HG03558 (cell line): ENCODE measurements at regions not wholly inside any gene's neighbourhood (a gene's known extent, or its start where the extent isn't known, plus 50 kb on each side); places are given as distances from the start of the nearest gene placed in this dataset.
"Not testable (repeated sequence)": the region's sequence is repeated elsewhere in the genome, so short reads cannot be mapped to it uniquely, and the experiment has no call there.

Experiments used
- ATAC-seq: cut with Tn5 transposase; IDR thresholded peaks from one replicate; pipeline ENCODE4 v1.9.1; 2021; ENCODE audit warnings: moderate number of reproducible peaks; ENCODE audit not compliant: unreplicated experiment; ENCODE audit errors: extremely low read depth

DNA sequence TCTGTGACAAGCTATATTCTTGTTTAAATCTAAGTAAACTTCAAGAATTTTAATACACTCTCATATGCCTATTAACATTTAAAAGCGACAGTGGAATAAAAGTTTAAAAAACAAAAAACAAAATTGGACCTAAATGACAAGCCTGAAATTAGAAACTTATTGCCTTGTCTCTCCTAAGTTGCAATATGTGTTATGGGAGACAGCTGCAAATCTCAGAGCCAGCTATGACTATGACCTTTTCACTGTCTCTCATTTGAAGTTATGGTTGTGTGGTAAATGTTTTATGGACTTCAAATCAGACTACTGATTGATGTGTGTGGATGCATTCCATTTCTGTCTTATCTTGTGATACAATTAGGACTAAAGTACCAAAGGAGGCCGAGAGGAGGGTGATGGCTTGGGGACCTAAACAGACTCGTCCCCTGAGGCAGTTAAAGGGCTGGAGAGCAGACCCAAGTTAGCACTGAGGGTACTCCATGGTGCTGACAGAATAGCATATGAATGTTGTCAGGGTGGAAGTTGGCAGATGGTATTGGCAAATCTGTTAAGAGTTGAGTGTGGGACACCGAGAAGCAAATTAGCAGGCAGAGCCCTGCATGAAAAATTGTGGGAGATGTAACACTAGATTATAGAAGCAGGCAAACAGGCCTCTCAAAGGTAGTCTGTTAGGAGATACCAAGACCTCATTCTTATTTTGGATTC is 930.1 kb upstream of the MAN1A1 start:
- ATAC-seq: no peak

DNA sequence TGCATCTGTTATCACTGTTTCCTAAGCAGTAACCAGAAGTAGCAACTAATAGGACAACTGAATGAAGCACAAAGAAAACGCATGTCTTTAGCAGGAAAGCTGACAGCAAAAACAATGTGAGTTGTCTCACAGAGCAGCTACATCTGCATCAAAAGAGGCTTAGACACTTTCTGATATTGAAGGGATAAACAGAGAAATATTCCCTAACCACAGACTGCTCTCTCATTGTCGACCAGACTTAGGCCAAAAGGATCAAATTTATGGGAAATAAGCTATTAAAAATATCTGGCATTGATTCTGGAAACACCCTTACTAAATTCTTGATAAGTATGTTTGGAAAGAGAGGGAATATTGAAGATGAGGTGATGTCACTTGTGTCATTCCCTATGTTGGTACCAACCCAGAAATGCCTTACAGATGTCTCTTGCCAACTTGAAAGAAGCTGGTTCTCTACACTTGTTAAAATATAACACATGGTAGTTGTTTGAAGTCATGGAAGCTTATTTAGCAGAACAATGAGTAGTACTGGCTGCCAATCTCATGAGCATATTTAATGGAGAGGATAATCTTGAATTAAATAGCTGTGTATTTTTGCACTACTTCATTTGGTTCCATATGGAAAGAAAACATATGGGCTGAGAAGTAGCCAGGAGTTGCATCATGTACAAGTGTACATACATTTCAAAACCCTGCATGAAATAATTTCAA is 929.3 kb upstream of the MAN1A1 start:
- no peak for ATAC-seq

DNA sequence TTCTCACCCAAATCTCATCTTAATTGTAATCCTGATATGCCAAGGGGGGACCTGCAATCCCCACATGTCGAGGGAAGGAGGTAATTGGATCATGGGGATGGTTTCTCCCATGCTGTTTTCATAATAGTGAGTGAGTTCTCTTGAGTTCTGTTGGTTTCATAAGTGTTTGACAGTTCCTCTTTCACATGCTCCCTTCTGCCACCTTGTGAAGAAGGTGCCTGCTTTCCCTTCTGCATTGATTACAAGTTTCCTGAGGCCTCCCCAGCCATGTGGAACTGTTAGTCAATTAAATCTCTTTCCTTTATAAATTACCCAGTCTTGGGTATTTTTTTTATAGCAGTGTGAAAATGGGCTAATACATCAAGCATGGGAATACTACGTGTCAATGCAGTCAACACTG is 925.0 kb upstream of the MAN1A1 start:
- ATAC-seq: no peak

DNA sequence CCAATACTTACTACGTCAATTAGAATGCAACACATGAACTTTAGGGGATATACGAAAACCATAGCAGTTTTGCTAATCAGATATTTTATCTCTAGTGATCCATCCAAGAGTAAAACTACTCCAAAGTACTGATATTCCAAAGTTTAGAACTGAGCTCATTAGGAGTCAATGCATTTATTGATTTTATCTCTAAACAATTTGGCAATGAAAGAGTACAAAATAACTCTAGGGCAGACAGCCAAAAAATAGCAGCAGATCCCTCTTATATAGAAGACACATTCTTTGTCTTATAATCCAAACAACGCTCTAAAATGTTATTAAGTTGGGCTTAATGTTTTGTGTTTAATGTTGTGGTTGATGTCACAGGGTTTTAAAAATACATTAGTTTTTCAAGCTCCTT is 923.9 kb upstream of the MAN1A1 start:
- no peak for ATAC-seq

DNA sequence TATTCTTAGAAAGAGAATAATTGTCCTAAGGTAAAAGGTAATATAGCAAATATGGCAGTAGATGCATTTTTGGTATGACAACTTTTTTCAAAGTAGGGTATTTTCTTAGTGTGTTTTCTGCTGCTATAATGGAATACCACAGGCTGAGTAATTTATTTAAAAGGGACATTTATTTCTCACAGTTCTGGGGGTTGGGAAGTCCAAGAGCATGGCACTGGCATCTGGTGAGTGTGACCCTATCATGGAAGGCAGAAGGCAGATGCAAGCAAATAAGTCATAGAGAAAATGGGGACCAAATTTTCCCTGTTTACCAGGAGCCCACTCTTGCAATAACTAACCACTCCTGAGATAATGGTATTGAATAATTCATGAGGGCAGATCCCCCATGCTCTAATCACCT is 922.5 kb upstream of the MAN1A1 start:
- no peak for ATAC-seq

DNA sequence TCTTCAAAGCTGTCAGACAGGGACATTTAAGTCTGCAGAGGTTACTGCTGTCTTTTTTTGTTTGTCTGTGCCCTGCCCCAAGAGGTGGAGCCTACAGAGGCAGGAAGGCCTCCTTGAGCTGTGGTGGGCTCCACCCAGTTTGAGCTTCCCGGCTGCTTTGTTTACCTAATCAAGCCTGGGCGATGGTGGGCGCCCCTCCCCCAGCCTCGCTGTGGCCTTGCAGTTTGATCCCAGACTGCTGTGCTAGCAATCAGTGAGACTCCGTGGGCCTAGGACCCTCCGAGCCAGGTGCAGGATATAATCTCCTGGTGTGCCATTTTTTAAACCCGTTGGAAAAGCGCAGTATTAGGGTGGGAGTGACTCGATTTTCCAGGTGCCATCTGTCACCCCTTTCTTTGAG is 918.7 kb upstream of the MAN1A1 start:
- not testable (repeated sequence) for ATAC-seq

DNA sequence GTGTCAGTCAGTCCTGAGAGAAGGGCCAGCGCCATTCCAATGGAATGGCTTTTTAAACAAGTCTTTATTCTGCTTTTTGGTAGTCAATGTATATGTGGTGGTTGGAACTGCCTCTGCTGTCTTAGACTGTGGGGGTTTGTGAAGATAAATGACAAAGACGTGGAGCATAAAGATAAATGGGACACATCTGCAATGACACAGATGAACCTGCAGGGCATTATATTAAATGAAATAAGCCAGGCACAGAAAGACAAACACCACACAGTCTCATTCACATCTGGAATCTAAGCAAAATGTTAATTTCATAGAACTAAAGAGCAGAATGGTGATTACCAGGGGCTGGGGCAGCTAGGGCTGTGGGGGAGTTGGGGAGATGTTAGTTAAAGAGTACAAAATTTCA is 912.8 kb upstream of the MAN1A1 start:
- ATAC-seq: no peak

DNA sequence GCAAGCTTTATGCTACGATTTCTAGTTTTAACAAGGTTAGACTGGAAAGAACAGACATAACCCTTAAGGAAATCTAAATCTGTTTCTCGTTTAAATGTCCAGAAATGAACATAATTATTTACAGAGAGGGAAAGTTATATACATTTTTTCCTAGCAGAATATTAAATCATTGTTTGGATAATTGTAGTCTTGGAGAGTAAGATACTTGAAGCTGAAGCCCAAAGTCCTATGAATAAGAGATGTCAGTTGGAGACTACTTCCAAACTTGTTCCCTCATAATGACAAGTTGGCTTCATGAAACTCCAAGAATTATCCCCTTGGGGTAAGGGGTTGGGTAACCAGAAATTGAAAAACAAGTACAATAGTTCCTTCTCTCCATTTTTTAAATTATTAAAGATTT is 911.1 kb upstream of the MAN1A1 start:
- no peak for ATAC-seq

DNA sequence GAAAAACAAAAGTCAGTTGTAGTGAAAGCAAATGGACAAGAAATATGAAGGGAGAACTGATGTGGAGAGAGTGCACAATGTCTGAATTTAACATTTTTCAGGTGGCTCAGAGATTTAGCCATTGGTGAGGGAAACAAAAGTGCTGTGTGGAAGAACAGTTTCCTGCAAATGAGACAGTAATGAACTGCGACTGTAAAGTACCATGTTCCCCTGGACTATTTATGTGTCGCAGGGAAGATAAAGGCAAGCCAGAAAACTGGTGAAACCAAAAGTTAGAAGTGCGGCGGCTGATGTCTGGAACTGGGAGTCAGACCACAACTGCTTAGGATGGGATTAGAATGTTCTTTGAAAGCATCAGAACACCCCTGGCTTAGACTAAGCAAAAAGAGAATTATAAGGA is 905.1 kb upstream of the MAN1A1 start:
- no peak for ATAC-seq

DNA sequence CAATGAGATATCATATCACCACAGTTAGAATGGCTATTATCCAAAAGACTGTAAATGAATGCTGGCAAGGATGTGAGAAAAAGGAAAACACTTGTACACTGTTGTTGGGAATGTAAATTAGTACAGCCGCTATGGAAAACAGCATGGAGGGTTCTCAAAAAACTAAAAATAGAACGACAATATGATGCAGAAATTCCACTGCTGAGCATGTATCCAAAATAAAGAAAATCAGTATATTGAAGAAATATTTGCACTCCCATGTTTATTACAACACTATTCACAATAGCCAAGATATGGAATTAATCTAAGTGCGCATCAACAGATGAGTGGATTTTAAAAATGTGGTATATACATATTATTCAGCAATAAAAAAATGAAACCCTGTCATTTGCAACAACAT is 898.9 kb upstream of the MAN1A1 start:
- ATAC-seq: no peak

DNA sequence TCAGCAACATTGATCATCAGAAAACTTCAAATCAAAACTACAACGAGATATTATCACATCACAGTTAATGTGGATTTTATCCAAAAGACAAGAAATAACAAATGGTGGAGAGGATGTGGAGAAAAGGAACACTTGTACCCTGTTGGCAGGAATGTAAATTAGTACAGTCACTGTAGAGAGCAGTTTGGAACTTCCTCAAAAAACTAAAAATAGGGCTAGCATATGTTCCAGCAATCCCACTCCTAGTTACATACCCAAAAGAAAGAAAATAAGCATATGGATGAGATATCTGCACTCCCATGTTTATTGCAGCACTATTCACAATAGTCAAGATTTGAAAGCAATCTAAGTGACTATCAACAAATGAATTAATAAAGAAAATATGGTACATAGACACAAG is 887.7 kb upstream of the MAN1A1 start:
- ATAC-seq: no peak

DNA sequence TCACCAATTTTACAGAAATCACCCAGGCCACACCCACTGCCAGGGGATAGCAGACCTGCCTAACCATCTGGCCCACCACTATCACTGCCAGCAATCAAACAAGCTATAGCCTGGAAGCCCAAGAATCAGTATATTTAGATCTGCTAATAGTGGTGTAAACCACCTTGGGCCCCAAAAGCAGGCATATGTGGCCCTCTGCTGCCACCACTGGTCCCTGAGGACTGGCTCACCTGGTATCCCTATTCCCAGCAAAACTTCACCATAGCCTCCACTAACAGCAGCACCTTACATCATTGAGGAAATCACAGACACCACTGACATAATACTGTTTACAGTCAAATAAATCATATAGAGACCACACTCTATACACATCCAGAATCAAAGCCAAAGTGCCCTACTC is 880.4 kb upstream of the MAN1A1 start:
- no peak for ATAC-seq

DNA sequence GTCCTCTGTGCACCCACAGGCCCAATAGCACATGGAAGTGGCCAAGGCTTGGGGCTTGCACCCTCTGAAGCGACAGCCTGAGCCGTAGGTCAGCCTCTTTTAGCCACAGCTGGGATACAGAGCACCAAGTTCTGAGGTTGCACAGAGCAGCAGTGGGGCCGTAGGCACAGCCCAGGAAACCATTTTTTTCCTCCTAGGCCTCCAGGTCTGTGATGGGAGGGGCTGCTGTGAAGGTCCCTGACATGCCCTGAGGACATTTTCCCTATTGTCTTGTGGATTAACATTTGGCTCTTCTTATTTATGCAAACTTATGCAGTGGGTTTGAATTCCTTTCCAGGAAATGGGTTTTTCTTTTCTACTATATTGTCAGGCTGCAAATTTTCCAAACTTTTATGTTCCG is 878.7 kb upstream of the MAN1A1 start:
- ATAC-seq: no peak

DNA sequence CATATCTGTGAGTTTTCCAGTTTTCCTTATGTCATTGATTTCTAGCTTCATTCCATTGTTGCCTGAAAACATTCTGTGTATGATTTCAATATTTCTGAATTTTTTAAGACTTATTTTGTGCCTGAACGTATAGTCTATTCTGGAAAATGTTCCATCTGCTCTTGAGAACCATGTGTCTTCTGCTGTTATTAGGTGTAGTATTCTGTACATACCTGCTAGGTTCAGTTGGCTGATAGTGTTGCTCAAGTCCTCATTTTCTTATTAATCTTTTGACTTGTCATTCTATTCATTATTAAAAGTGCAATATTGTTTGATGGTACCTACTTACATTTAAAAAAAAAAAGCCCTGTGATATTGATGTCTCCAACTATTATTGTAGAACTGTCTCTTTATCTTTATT is 869.8 kb upstream of the MAN1A1 start:
- no peak for ATAC-seq

DNA sequence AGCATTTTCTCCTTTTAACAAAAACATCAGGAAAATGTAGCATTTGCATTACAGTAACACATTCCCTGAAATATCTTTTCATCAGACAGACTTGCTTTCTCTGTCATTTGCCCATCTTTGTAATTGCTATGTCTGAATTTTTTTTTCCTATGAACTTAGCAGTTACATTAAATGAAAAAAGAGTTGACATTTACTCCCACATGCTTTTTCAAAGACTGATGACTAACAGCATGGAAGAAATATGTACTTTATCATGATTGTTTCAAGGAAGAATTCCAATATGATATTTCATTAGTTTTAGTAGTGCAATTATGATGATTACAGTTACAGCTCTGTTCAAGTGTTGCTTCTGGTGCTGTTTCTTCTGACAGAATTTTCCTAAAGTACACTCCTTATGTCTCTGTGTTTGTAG is 864.5 kb upstream of the MAN1A1 start:
- ATAC-seq: no peak

DNA sequence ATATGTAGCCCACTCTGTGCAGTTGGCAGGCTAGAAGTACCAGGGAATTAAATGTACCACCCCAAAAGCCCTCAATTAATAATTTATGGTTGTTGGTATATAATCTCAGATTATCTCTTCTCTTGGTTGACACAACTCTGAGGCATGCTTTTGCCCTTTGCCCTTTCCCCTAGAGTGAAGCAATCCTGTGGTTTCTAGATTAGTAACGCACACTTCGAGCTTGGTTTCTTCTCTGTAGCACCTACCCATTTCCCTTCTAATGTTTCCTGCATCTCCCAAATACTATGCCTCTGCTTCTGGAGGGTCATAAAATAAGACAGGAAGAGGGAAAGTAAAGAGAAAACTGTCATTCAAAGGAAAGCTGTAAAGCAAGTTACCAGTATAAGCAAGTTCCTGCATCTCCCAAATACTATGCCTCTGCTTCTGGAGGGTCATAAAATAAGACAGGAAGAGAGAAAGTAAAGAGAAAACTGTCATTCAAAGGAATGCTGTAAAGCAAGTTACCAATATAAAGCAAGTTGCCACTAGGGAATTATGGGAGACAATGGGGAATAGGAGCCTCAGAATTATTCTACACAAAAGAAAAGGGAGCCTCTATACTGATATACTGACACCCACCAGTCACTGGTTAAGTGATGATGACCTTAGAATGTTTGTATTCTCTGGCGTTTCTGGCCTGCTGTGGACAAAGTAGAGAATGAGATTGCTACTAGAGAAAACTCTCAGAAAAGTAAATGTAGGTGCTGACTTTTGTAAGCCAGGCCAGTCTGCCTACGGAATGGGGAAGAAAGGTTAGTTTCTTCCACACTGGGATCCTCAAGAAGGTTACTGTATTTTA is 862.6 kb upstream of the MAN1A1 start:
- no peak for ATAC-seq

DNA sequence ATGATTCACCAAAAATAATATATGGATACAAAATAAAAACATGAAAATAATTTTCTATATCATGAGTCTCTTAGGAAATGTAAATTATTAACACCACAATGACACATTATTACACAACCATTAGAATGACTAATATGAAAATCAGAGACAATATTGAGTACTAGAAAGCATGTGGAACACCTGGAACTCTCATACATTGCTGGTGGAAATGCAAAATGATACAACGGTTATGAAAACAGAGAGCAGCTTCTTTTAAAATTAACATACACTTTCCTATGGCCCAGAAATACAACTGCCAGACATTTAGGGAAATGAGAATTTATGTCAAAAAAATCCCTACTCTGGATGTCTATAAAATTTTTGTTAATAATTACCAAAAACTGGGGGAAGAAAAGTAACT is 853.3 kb upstream of the MAN1A1 start:
- no peak for ATAC-seq

DNA sequence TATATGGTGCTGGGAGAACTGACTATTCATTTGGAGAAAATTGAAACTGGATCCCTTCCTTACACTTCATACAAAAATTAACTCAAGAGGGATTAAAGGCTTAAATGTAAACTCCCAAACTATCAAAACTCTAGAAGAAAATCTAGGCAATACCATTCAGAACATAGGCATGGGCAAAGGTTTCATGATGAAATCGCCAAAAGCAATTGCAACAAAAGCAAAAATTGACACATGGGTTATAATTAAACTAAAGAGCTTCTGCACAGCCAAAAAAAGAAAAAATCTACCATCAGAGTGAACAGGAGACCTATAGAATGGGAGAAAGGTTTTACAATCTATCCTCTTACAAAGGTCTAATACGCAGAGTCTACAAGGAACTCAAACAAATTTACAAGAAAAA is 851.3 kb upstream of the MAN1A1 start:
- ATAC-seq: no peak

DNA sequence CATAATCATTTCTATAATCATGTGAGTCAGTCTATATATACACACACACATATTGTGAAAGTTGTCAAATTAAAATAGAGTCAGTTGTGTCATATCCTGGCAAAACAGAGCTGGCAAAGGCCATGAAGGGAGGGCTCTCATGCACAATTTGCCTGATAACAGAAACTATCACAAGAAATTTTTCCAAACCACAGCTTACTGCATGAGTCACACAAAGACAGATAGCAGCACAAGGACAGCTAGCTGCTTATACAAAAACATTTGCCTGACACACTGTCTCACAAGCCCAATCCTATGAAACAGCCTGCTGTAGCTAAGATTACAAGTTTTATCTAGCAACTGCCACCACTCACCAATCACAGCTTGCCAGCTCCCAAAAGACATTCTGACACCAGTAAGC is 848.5 kb upstream of the MAN1A1 start:
- no peak for ATAC-seq

DNA sequence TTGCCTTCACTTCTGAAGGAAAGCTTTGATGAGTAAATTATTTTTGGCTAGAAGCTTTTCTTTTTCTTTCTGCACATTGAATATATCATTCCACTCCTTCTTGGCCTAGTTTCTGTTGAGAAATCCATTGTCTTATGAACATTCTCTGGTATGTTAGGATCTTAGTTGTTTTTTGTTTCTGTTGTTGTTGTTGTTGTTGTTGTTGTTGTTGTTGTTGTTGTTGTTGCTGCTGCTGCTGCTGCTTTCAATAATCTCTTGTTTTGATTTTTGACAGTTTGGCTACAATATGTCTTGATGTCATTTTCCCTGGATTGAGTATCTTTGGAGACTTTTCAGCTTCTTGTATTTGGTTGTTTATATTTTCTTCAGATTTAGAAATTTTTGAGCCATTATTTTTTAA is 836.5 kb upstream of the MAN1A1 start:
- ATAC-seq: no peak

DNA sequence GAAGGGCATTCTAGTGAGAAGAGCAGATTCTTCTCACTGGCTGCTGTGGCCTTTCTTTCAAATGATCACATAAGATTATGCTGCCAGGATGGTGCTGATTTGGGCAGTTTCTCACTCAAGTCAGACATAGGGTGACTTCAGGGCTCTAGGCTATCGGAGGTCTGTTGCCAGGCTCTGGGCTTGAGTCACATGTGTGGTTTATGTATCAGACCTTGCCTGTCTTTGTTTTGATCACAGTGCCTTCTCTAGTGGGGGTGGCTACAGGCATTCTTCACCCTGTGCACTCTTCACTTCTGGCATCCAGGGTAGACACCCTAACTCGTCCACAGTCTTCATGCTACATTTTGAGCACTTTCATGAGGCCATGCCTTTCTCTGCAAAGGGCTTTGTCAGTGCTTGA is 823.7 kb upstream of the MAN1A1 start:
- ATAC-seq: no peak
